Gastrocnemius medialis (tissue), 4 donors: ENCODE measurements at regions not wholly inside any gene's neighbourhood (a gene's known extent, or its start where the extent isn't known, plus 50 kb on each side); places are given as distances from the start of the nearest gene placed in this dataset.

Experiments used
- POLR2A ChIP-seq, 2 donors: fragments of 450-650 bp; IDR thresholded peaks; one replicate each; pipeline ENCODE4 v1.6.1; 2017; ENCODE audit warnings: antibody characterized with exemption in 2 of 2, mild to moderate bottlenecking in 2 of 2, moderate library complexity in 2 of 2
- TF ChIP-seq, protein P1 (sequence below), 5 experiments: fragments of 450-650 bp in 3 of 5; fragments of 200-600 bp in 2 of 5; sonication (generic) in 2 of 5; IDR thresholded peaks in 4 of 5; conservative IDR thresholded peaks in 1 of 5; 1 replicate in 4 of 5; 2 replicates in 1 of 5; pipeline ENCODE4 v1.5.1; 2016 to 2019; ENCODE audit warnings: antibody characterized with exemption in 5 of 5, mild to moderate bottlenecking in 3 of 5, moderate library complexity in 3 of 5

DNA sequence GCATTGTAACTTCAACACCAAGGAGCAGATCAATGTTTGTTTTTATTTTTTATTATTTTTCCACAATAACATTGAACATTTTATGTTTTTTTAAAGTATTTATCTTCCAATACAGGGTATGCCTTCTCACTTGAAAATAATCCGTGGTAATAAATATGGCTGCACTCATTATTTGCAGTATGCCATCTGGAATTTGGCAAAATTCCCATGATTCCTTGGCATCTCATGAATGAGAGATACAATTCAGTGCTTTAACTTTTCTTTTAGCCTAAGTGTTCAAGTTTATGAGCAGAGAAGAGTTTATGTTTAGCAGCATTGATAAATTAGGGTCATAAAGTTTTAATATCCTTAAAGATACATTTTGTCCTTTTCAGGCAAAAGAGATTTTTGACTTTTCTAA is 1109.6 kb upstream of the ATXN8OS start:
- TF ChIP-seq, protein P1, sequence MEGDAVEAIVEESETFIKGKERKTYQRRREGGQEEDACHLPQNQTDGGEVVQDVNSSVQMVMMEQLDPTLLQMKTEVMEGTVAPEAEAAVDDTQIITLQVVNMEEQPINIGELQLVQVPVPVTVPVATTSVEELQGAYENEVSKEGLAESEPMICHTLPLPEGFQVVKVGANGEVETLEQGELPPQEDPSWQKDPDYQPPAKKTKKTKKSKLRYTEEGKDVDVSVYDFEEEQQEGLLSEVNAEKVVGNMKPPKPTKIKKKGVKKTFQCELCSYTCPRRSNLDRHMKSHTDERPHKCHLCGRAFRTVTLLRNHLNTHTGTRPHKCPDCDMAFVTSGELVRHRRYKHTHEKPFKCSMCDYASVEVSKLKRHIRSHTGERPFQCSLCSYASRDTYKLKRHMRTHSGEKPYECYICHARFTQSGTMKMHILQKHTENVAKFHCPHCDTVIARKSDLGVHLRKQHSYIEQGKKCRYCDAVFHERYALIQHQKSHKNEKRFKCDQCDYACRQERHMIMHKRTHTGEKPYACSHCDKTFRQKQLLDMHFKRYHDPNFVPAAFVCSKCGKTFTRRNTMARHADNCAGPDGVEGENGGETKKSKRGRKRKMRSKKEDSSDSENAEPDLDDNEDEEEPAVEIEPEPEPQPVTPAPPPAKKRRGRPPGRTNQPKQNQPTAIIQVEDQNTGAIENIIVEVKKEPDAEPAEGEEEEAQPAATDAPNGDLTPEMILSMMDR (IDR thresholded peaks at IDR 0.05 in 4 of 5, conservative IDR thresholded peaks at IDR 0.05 in 1 of 5) = no peak
- TF ChIP-seq POLR2A (IDR thresholded peaks at IDR 0.05) = no peak
